PC-9 (cell line): ENCODE measurements at regions not wholly inside any gene's neighbourhood (a gene's known extent, or its start where the extent isn't known, plus 50 kb on each side); places are given as distances from the start of the nearest gene placed in this dataset.

ENCODE experiments used
- BruUV-seq: library from RNA; stranded (reverse); fragments of 400-500 nt; replicated peaks from 2 replicates; lab custom pipeline; 2021; lab: Mats Ljungman, UMichigan
- CTCF ChIA-PET: fragments of 300-600 bp; sonication (Branson Sonifier 250); formaldehyde crosslinking; loops from one replicate; lab custom pipeline; 2022; ENCODE audit warnings: antibody characterized with exemption; lab: Charles Lee
- POLR2A ChIA-PET: fragments of 300-600 bp; sonication (Branson Sonifier 250); formaldehyde crosslinking; loops from one replicate; lab custom pipeline; 2022; ENCODE audit warnings: antibody characterized with exemption; ENCODE audit not compliant: unreplicated experiment; lab: Charles Lee
- DNase-seq, 2 experiments: peaks; one replicate each; pipeline versions ENCODE4 v3.0.0 to v3.0.0-alpha.2; 2015 to 2022; ENCODE audit warnings: mixed read lengths in 1 of 2
- H2AFZ ChIP-seq: fragments of 200-600 bp; sonication (generic); 2 replicates; pipeline ENCODE4 v1.8.1; 2017; ENCODE audit warnings: antibody characterized with exemption
- H3F3A ChIP-seq: fragments of 200-600 bp; sonication (generic); 2 replicates; pipeline ENCODE4 v1.8.1; 2017; ENCODE audit warnings: antibody characterized with exemption, mild to moderate bottlenecking, low read depth; ENCODE audit not compliant: insufficient read depth
- H3K27ac ChIP-seq: fragments of 200-600 bp; sonication (generic); 2 replicates; pipeline ENCODE4 v1.6.1; 2016; ENCODE audit warnings: mixed run types
- H3K27me3 ChIP-seq: fragments of 200-600 bp; sonication (generic); 2 replicates; pipeline ENCODE4 v1.6.1; 2016; ENCODE audit warnings: low read depth, mixed run types; ENCODE audit not compliant: insufficient read depth
- H3K36me3 ChIP-seq: fragments of 200-600 bp; sonication (generic); 2 replicates; pipeline ENCODE4 v1.6.1; 2016; ENCODE audit warnings: low read depth, mixed run types
- H3K4me1 ChIP-seq: fragments of 200-600 bp; sonication (generic); replicated peaks from 2 replicates; pipeline ENCODE4 v1.6.1; 2016; ENCODE audit warnings: mixed run types; ENCODE audit not compliant: insufficient read depth
- H3K4me2 ChIP-seq: fragments of 200-600 bp; sonication (generic); 2 replicates; pipeline ENCODE4 v1.6.1; 2017; ENCODE audit warnings: mixed run types
- H3K4me3 ChIP-seq: fragments of 200-600 bp; sonication (generic); 2 replicates; pipeline ENCODE4 v1.6.1; 2016; ENCODE audit warnings: mixed run types
- H3K79me2 ChIP-seq: fragments of 200-600 bp; sonication (generic); 2 replicates; pipeline ENCODE4 v1.6.1; 2017; ENCODE audit warnings: low read depth, mixed run types
- H3K9me2 ChIP-seq: fragments of 200-600 bp; sonication (generic); 2 replicates; pipeline ENCODE4 v1.8.1; 2017; ENCODE audit warnings: mild to moderate bottlenecking; ENCODE audit not compliant: insufficient read depth
- H3K9me3 ChIP-seq: fragments of 200-600 bp; sonication (generic); 2 replicates; pipeline ENCODE4 v1.8.1; 2016; ENCODE audit warnings: low read depth; ENCODE audit not compliant: insufficient read depth
- H4K20me1 ChIP-seq: fragments of 200-600 bp; sonication (generic); 2 replicates; pipeline ENCODE4 v1.8.1; 2017; ENCODE audit not compliant: insufficient read depth
- CTCF ChIP-seq: fragments of 200-600 bp; sonication (generic); conservative IDR thresholded peaks from 2 replicates; pipeline ENCODE4 v1.6.1; 2017; ENCODE audit warnings: mixed run types, antibody characterized with exemption, mild to moderate bottlenecking, moderate library complexity
- EZH2 ChIP-seq: fragments of 200-600 bp; sonication (generic); IDR thresholded peaks from 2 replicates; pipeline ENCODE4 v1.8.0; 2017; ENCODE audit warnings: antibody characterized with exemption, low read depth
- intact Hi-C: fragments of 100-400 bp; cut with micrococcal nuclease; formaldehyde crosslinking; loops from one replicate; pipeline ENCODE4 v1.10.0; 2022; ENCODE audit not compliant: unreplicated experiment

- H3K36me3 ChIP-seq, result no peaks in the 10 kb centered on the region
- ChIA-PET POLR2A (no interaction called here), CTCF (no interaction called here)
- H2AFZ ChIP-seq, result no peak overlapping the region
- no peaks in the 10 kb centered on the region for H3K9me2 ChIP-seq
- BruUV-seq, result no TSS peak
- no peaks in the 10 kb centered on the region for H3K79me2 ChIP-seq
- no peaks in the 10 kb centered on the region for H4K20me1 ChIP-seq
- H3K4me3 ChIP-seq, result no peak overlapping the region
- no peak overlapping the region for H3K4me2 ChIP-seq
- H3F3A ChIP-seq, result peaks cover 7% of the 10 kb centered on the region; the same call in 1 of the 2 replicates
- TF ChIP-seq EZH2 (no peak), CTCF (no peak)
- H3K27ac ChIP-seq, result no peak overlapping the region
- DNase-seq, result no peak
- no peaks in the 10 kb centered on the region for H3K9me3 ChIP-seq
- H3K27me3 ChIP-seq, result no peaks in the 10 kb centered on the region
- peaks cover 18% of the 10 kb centered on the region for H3K4me1 ChIP-seq
- intact Hi-C loops, result loop anchor here (5.0 kb wide), 1 partner anchor 137 kb away; no protein-coding TSS in a partner anchor
Measured at GRCh38 chr12:113725557-113725876, 240.6 kb downstream of the RBM19 start.

DNA sequence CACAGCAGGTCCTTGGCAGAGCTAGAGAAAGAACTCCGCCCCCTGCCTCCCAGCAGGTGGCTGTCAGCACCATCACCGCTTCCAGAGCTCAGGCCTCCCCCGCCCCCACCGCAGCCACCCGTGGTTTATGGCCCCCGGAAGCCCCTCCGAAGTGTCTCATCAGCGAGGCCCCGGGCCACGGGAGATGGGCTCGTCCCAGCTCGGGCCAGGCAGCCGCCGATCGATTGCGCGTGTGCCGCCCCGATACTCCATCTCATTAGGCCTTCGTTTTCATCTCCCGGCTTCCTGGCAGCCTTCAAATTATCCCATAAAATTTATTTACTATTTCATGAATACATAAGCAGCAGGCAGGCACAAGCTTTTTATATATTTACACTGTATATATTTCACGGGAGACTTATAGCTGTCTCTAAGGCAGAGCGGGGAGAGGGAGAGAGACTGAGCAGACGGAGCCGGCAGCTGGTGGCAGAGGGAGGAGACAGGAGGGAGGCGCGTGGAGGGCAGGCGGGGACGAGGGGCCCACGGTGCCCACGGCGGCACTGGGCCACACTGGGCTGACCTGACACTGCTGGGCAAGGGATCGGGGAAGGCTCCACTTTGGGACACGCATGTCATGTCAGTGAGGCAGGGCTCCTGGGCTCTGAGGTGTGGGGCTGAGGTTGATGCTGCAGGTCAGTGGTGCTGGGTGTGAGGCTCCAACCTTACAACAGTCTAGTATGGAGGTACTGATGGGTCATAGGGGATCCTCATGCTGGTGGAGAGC lies 241.2 kb downstream of the RBM19 start:
- CTCF ChIA-PET, result no interaction called here

GRCh38 chr12:113723631-113724030 lies 242.5 kb downstream of the RBM19 start:
- H3K36me3 ChIP-seq, result no peaks in the 10 kb centered on the region
- H2AFZ ChIP-seq, result no peak overlapping the region
- DNase-seq, result no peak
- no peak overlapping the region for H3K27ac ChIP-seq
- H3K9me2 ChIP-seq, result no peaks in the 10 kb centered on the region
- TF ChIP-seq EZH2 (no peak), CTCF (no peak)
- ChIA-PET POLR2A (no interaction called here), CTCF (no interaction called here)
- H3K4me2 ChIP-seq, result no peak overlapping the region
- H3K27me3 ChIP-seq, result no peaks in the 10 kb centered on the region
- peaks cover 7% of the 10 kb centered on the region; the same call in 1 of the 2 replicates for H3F3A ChIP-seq
- intact Hi-C loops, result no loop called here
- H3K79me2 ChIP-seq, result no peaks in the 10 kb centered on the region
- H3K4me3 ChIP-seq, result no peak overlapping the region
- no peaks in the 10 kb centered on the region for H3K9me3 ChIP-seq
- H4K20me1 ChIP-seq, result no peaks in the 10 kb centered on the region
- BruUV-seq, result no TSS peak
- peaks cover 18% of the 10 kb centered on the region for H3K4me1 ChIP-seq

More for the DNA sequence above, 241.2 kb downstream of the RBM19 start:
- Histone ChIP-seq H3K27ac (no peak overlapping the region), H2AFZ (no peak overlapping the region), H3K9me2 (no peaks in the 10 kb centered on the region), H3F3A (peaks cover 7% of the 10 kb centered on the region; the same call in 1 of the 2 replicates), H3K4me1 (peaks cover 18% of the 10 kb centered on the region), H3K4me2 (no peak overlapping the region), H3K79me2 (no peaks in the 10 kb centered on the region), H3K9me3 (no peaks in the 10 kb centered on the region), H3K27me3 (no peaks in the 10 kb centered on the region), H3K4me3 (no peak overlapping the region), H3K36me3 (no peaks in the 10 kb centered on the region), H4K20me1 (no peaks in the 10 kb centered on the region)
- TF ChIP-seq CTCF (no peak), EZH2 (no peak)
- intact Hi-C loops, result loop anchor here (5.0 kb wide), 1 partner anchor 137 kb away; no protein-coding TSS in a partner anchor
- no TSS peak for BruUV-seq
- POLR2A ChIA-PET, result no interaction called here
- no peak for DNase-seq
